Prostate gland (tissue), 2 donors: ENCODE measurements at regions not wholly inside any gene's neighbourhood (a gene's known extent, or its start where the extent isn't known, plus 50 kb on each side); places are given as distances from the start of the nearest gene placed in this dataset.

ENCODE experiments used
- CTCF ChIP-seq, 4 experiments: fragments of 200-600 bp in 2 of 4; fragments of 450-650 bp in 2 of 4; sonication (generic) in 2 of 4; IDR thresholded peaks; 1 replicate in 3 of 4; 2 replicates in 1 of 4; pipeline ENCODE4 v1.5.1; 2016 to 2019; ENCODE audit warnings: antibody characterized with exemption in 4 of 4, mild to moderate bottlenecking in 2 of 4, moderate library complexity in 2 of 4
- POLR2A ChIP-seq: fragments of 450-650 bp; IDR thresholded peaks from one replicate; pipeline ENCODE4 v1.6.1; 2016; ENCODE audit warnings: antibody characterized with exemption, mild to moderate bottlenecking

GRCh38 chr13:33937373-33938098 lies 119.6 kb downstream of the RFC3 start:
- TF ChIP-seq POLR2A (no peak), CTCF (IDR thresholded peaks at IDR 0.05) (no peak)
